Pancreas (tissue), 10 donors: ENCODE measurements at regions not wholly inside any gene's neighbourhood (a gene's known extent, or its start where the extent isn't known, plus 50 kb on each side); places are given as distances from the start of the nearest gene placed in this dataset.

Experiments used
- ATAC-seq, 4 donors: fragments of 200-7000 bp; cut with Tn5 transposase; one replicate each; pipeline versions ENCODE4 v1.8.0 to v1.9.1; 2020; ENCODE audit warnings: mild to moderate bottlenecking in 4 of 4, moderate library complexity in 4 of 4
- DNase-seq, 6 donors: peaks; one replicate each; pipeline ENCODE4 v3.0.0-alpha.2; 2020
- FAIRE-seq: peaks from 2 replicates; lab custom pipeline; 2012; peaks lifted over from hg19 to GRCh38; lab: Jason Lieb, UNC
- H3K27ac ChIP-seq, 4 donors: fragments of 200-600 bp; sonication (generic); 1 replicate in 3 of 4; 2 replicates in 1 of 4; pipeline versions ENCODE4 v1.5.0 to v1.8.0; 2020
- H3K27me3 ChIP-seq, 4 donors: fragments of 200-600 bp; one replicate each; pipeline ENCODE4 v1.8.0; 2021
- H3K36me3 ChIP-seq, 3 donors: fragments of 200-600 bp; sonication (generic) in 1 of 3; one replicate each; pipeline versions ENCODE4 v1.5.0 to v1.8.0; 2020 to 2021
- H3K4me1 ChIP-seq, 3 donors: fragments of 200-600 bp; one replicate each; pipeline ENCODE4 v1.8.0; 2021
- H3K4me3 ChIP-seq, 4 donors: fragments of 200-600 bp; sonication (generic) in 2 of 4; one replicate each; pipeline versions ENCODE4 v1.5.0 to v1.8.0; 2020 to 2021
- H3K9me3 ChIP-seq, 4 donors: fragments of 200-600 bp; one replicate each; pipeline ENCODE4 v1.8.0; 2021
- WGBS, 2 donors: extraction: QIAGEN DNeasy Blood & Tissue Kit; methylation state at CpG; one replicate each; pipeline ENCODE4 v1.1.7; 2013; 5-methylcytosine and 5-hydroxymethylcytosine counted together
- intact Hi-C, 3 donors: fragments of 100-400 bp; cut with DNase I; formaldehyde crosslinking; loops; one replicate each; pipeline versions ENCODE4 v1.11.1 to v1.14.2; 2022
- TF ChIP-seq, protein P1 (sequence below), 4 donors: fragments of 200-600 bp; sonication (generic) in 3 of 4; IDR thresholded peaks; one replicate each; pipeline versions ENCODE4 v1.5.0 to v1.8.0; 2021; ENCODE audit warnings: antibody characterized with exemption in 4 of 4
- donor health status: healthy with polysubstance abuse.
- donor health status: DM: no; HTN: no; CAD: no; lungs with moderate emphysema.
- donor health status: DM: no; HTN: no; CAD: no.
- donor health status: control.
- donor health status: control.
- donor health status: Bipolar disorder and iron deficiency.
- donor health status: DM: yes; HTN: yes; CAD: no.
- donor health status: DM: no; HTN: no; CAD: no.
- donor health status: DM: no; HTN: no; CAD: no.
- donor health status: DM: yes; HTN: yes; CAD: no.

DNA sequence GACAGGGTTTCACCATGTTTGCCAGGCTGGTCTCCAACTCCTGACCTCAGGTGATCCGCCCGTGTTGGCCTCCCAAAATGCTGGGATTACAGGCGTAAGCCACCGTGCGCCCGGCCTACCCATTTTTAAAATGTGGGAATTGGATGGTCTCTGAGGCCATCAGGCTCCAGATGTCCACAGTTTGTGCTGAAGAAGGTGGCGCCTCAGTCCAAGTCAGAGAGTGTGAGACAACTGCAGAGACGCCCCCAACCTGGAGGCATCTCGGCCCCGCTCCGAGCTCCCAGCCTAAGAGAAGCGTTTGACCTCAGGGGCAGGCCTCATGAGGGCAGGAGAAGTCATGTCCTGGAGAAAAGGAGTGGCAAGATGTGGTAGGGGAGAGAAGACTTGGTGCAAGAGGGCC, 146.5 kb downstream of the MRM1 start:
- no peaks in the 10 kb centered on the region for H3K27me3 ChIP-seq
- no peak overlapping the region for H3K4me3 ChIP-seq
- no peak for DNase-seq
- no peaks in the 10 kb centered on the region for H3K9me3 ChIP-seq
- 80 to 88% methylated on average over 12 of the region's 12 CpGs for WGBS, 2 donors
- H3K36me3 ChIP-seq: no peaks in the 10 kb centered on the region
- intact Hi-C loops: no loop called here
- H3K4me1 ChIP-seq: no peaks in the 10 kb centered on the region
- FAIRE-seq: no peak
- TF ChIP-seq, protein P1, sequence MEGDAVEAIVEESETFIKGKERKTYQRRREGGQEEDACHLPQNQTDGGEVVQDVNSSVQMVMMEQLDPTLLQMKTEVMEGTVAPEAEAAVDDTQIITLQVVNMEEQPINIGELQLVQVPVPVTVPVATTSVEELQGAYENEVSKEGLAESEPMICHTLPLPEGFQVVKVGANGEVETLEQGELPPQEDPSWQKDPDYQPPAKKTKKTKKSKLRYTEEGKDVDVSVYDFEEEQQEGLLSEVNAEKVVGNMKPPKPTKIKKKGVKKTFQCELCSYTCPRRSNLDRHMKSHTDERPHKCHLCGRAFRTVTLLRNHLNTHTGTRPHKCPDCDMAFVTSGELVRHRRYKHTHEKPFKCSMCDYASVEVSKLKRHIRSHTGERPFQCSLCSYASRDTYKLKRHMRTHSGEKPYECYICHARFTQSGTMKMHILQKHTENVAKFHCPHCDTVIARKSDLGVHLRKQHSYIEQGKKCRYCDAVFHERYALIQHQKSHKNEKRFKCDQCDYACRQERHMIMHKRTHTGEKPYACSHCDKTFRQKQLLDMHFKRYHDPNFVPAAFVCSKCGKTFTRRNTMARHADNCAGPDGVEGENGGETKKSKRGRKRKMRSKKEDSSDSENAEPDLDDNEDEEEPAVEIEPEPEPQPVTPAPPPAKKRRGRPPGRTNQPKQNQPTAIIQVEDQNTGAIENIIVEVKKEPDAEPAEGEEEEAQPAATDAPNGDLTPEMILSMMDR (IDR thresholded peaks at IDR 0.05): no peak
- no peak for ATAC-seq
- H3K27ac ChIP-seq: no peak overlapping the region

DNA sequence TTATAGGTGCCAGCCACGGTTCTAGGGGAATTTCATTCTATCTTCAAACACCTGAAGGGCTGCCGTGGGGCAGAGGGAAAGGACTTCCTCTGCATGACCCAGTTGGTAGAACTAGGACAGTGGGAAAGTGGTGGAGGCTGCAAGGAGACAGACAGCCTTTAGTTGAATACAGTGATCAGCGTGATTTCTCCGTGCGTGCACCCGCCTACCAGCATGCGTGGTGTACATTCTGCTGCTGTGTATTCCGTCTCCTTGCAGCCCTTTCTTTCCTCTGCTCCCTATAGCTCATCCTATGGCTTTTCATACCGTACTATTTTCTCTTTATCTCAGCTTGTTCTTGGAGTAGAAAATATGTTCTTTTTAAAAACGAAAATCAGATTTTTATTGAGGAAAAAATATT, 146.9 kb downstream of the MRM1 start:
- ATAC-seq: no peak
- no peaks in the 10 kb centered on the region for H3K36me3 ChIP-seq
- H3K9me3 ChIP-seq: no peaks in the 10 kb centered on the region
- H3K4me1 ChIP-seq: no peaks in the 10 kb centered on the region
- no peak overlapping the region for H3K27ac ChIP-seq
- H3K4me3 ChIP-seq: no peak overlapping the region
- no peak for FAIRE-seq
- TF ChIP-seq, protein P1 (IDR thresholded peaks at IDR 0.05): no peak
- intact Hi-C loops: no loop called here
- WGBS, 2 donors: 52 to 68% methylated on average over 10 of the region's 10 CpGs
- DNase-seq: no peak
- no peaks in the 10 kb centered on the region for H3K27me3 ChIP-seq

DNA sequence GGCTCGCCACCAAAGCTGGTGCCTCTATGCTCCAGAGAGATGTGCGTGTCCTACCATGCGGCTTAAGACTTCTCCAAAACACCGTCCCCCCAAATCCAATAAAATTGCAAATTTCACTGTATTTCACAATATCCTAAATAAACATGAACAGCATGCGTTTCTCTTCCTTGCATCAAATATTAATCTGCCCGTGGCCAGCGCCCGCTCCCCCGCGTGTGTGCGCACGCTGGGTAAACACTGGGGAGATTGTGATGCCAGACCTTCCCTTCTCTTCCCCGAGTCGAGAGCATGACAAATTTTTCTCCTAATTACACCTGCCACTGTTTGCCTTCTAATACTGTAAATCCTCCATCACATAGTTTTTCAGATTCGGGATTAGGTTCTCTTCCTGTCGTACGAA, 148.1 kb downstream of the MRM1 start:
- no peaks in the 10 kb centered on the region for H3K9me3 ChIP-seq
- no peaks in the 10 kb centered on the region for H3K4me1 ChIP-seq
- FAIRE-seq: no peak
- TF ChIP-seq, protein P1 (IDR thresholded peaks at IDR 0.05): no peak
- H3K4me3 ChIP-seq: no peak overlapping the region
- DNase-seq: no peak
- no peak overlapping the region for H3K27ac ChIP-seq
- H3K27me3 ChIP-seq: no peaks in the 10 kb centered on the region
- H3K36me3 ChIP-seq: no peaks in the 10 kb centered on the region
- ATAC-seq: no peak
- intact Hi-C loops: no loop called here
- WGBS, 2 donors: 19 to 25% methylated on average over 17 of the region's 17 CpGs

DNA sequence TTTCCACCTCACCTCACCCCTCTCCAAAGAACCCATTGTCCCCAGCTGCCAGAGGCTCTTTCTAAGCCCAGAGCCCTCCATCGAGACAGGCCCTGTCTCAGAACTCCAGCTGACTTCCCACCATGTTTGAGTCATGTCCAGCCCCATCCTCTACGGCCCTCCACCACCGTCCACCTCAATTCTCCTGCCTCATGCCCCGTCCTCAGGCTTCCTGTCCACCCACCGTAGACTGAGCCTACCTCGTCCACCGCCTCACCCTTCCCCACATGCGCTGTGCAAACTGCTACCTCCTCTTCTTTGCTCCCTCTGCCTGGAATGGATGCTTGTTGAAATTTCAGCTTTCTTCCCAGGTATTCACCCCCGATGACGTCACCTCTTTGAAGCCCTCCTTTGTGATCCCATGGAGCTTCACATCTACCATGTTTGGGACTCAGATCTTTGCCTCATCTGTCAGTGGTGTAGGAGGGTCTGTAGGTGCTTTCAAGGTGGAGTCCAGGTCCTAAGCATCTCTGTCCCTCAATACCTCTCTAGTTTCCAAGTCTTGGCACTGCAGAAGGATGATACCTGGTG, 149.0 kb downstream of the MRM1 start:
- WGBS, 2 donors: 62 to 76% methylated on average over 10 of the region's 10 CpGs
- DNase-seq (no peak), FAIRE-seq (no peak), ATAC-seq (no peak)
- H3K27me3 ChIP-seq: no peaks in the 10 kb centered on the region
- H3K4me3 ChIP-seq: no peak overlapping the region
- TF ChIP-seq, protein P1 (IDR thresholded peaks at IDR 0.05): no peak
- intact Hi-C loops: no loop called here
- no peak overlapping the region for H3K27ac ChIP-seq
- no peaks in the 10 kb centered on the region for H3K36me3 ChIP-seq
- H3K9me3 ChIP-seq: no peaks in the 10 kb centered on the region
- H3K4me1 ChIP-seq: no peaks in the 10 kb centered on the region

DNA sequence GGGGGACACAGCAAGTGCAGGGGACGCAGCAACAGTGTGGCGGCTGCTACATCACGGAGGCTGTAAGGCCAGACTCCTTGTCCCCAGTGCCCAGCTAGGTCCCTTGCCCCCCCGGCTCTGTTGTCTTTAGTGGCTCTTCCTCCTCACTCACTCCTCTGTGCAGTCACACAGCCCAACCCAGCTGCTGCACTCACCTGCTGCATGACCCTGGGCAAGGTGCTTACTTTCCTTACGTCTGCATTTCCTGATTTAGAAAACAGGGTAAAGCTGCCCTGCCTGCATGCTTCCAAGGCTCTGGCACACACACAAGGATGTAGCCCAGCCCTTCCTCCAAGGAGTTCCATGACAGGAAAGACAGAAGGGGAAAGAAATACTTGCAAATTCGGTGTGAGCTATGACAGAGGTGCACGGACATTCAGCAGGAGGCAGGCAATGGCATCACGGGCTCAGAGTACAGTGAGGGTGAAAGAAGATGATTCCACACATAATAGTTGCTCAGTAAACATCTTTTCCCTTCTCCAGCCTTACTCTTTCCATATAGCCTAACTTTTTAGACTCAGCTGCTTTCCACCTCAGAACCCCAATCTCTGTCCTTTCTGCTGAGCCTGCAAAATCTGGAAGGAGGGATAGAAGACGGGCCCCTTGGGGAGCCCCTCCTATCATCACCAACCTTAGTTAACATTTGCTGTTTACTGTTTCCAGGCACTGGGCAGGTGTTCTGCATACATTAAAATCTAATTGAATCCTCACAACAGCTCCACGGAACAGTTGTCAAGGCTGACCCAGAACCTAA, 150.9 kb downstream of the MRM1 start:
- H3K27ac ChIP-seq: no peak overlapping the region
- DNase-seq (no peak), ATAC-seq (no peak), FAIRE-seq (no peak)
- H3K4me1 ChIP-seq: no peaks in the 10 kb centered on the region
- no peak overlapping the region for H3K4me3 ChIP-seq
- H3K36me3 ChIP-seq: no peaks in the 10 kb centered on the region
- H3K9me3 ChIP-seq: no peaks in the 10 kb centered on the region
- TF ChIP-seq, protein P1 (IDR thresholded peaks at IDR 0.05): no peak
- intact Hi-C loops: no loop called here
- WGBS, 2 donors: 52 to 62% methylated on average over 10 of the region's 10 CpGs
- no peaks in the 10 kb centered on the region for H3K27me3 ChIP-seq
